CD14-positive monocyte (primary cell): ENCODE measurements at regions not wholly inside any gene's neighbourhood (a gene's known extent, or its start where the extent isn't known, plus 50 kb on each side); places are given as distances from the start of the nearest gene placed in this dataset.

ENCODE experiments used
- DNase-seq, 3 donors: peaks; one replicate each; pipeline ENCODE4 v3.0.0-alpha.2; 2011 to 2022
- H2AFZ ChIP-seq: 2 replicates; pipeline ENCODE4 v1.6.0; 2012; ENCODE audit warnings: mild to moderate bottlenecking, low read depth, low read length, inconsistent platforms; ENCODE audit not compliant: insufficient read depth, poor library complexity, severe bottlenecking
- H3K27ac ChIP-seq, 2 donors: 1 replicate in 1 of 2; 2 replicates in 1 of 2; pipeline ENCODE4 v1.5.1; 2012 to 2013; ENCODE audit warnings: low read length in 2 of 2, control low read depth in 1 of 2, inconsistent platforms in 1 of 2, low read depth in 1 of 2, mild to moderate bottlenecking in 1 of 2
- H3K27me3 ChIP-seq, 2 donors: one replicate each; pipeline versions ENCODE4 v1.6.0 to v1.6.1; 2011 to 2013; ENCODE audit warnings: low read length in 2 of 2; ENCODE audit not compliant: control insufficient read depth in 2 of 2, insufficient read depth in 2 of 2
- H3K36me3 ChIP-seq, 2 donors: replicated peaks in 1 of 2; 1 replicate in 1 of 2; 2 replicates in 1 of 2; pipeline versions ENCODE4 v1.5.1 to v1.6.1; 2012 to 2013; ENCODE audit warnings: low read length in 2 of 2, control low read depth in 1 of 2, inconsistent platforms in 1 of 2, mild to moderate bottlenecking in 1 of 2; ENCODE audit not compliant: insufficient read depth in 2 of 2, control insufficient read depth in 1 of 2
- H3K4me1 ChIP-seq, 2 donors: 1 replicate in 1 of 2; 2 replicates in 1 of 2; pipeline versions ENCODE4 v1.5.1 to v1.6.1; 2012 to 2013; ENCODE audit warnings: low read length in 2 of 2, control low read depth in 1 of 2, inconsistent platforms in 1 of 2, mild to moderate bottlenecking in 1 of 2, moderate library complexity in 1 of 2; ENCODE audit not compliant: insufficient read depth in 2 of 2, control insufficient read depth in 1 of 2
- H3K4me2 ChIP-seq: replicated peaks from 2 replicates; pipeline ENCODE3; 2012; ENCODE audit warnings: low read length, moderate library complexity, mild to moderate bottlenecking; ENCODE audit not compliant: poor library complexity, severe bottlenecking; ENCODE audit errors: extremely low read depth
- H3K4me3 ChIP-seq, 3 experiments: fragments of 200-600 bp in 1 of 3; sonication (generic) in 1 of 3; replicated peaks in 1 of 3; 1 replicate in 2 of 3; 2 replicates in 1 of 3; pipeline ENCODE4 v1.5.1; 2011 to 2013; ENCODE audit warnings: low read length in 3 of 3, mild to moderate bottlenecking in 3 of 3, control low read depth in 2 of 3, low read depth in 2 of 3, inconsistent platforms in 1 of 3, moderate library complexity in 1 of 3
- H3K79me2 ChIP-seq: 2 replicates; pipeline ENCODE4 v1.6.0; 2012; ENCODE audit warnings: mild to moderate bottlenecking, control low read depth, inconsistent platforms, low read length, moderate library complexity; ENCODE audit not compliant: insufficient read depth
- H3K9ac ChIP-seq: 2 replicates; pipeline ENCODE4 v1.6.0; 2017; ENCODE audit warnings: low read length, mild to moderate bottlenecking; ENCODE audit not compliant: insufficient read depth, poor library complexity, severe bottlenecking
- H3K9me3 ChIP-seq, 2 donors: replicated peaks in 1 of 2; 1 replicate in 1 of 2; 2 replicates in 1 of 2; pipeline versions ENCODE4 v1.5.1 to v1.6.1; 2012 to 2013; ENCODE audit warnings: low read length in 2 of 2, control low read depth in 1 of 2; ENCODE audit not compliant: control insufficient read depth in 1 of 2, insufficient read depth in 1 of 2
- H4K20me1 ChIP-seq: 2 replicates; pipeline ENCODE4 v1.6.0; 2012; ENCODE audit warnings: mild to moderate bottlenecking, low read length, control low read depth, moderate library complexity; ENCODE audit not compliant: insufficient read depth
- H3K27ac Mint-ChIP-seq, 7 donors: one replicate each; pipeline ENCODE4 v1.8.0; 2020; ENCODE audit warnings: mild to moderate bottlenecking in 7 of 7, mixed read lengths in 7 of 7, moderate library complexity in 6 of 7, inconsistent platforms in 2 of 7
- H3K27me3 Mint-ChIP-seq, 3 donors: one replicate each; pipeline ENCODE4 v1.8.0; 2021 to 2022; ENCODE audit warnings: low read depth in 3 of 3, mild to moderate bottlenecking in 3 of 3, mixed read lengths in 3 of 3, moderate library complexity in 3 of 3, inconsistent platforms in 1 of 3
- H3K36me3 Mint-ChIP-seq, 2 donors: one replicate each; pipeline ENCODE4 v1.8.0; 2020; ENCODE audit warnings: mixed read lengths in 2 of 2, inconsistent platforms in 1 of 2, mild to moderate bottlenecking in 1 of 2
- H3K4me1 Mint-ChIP-seq: one replicate; pipeline ENCODE4 v1.8.0; 2020; ENCODE audit warnings: mild to moderate bottlenecking, mixed read lengths
- H3K4me3 Mint-ChIP-seq, 2 donors: one replicate each; pipeline ENCODE4 v1.8.0; 2020; ENCODE audit warnings: mild to moderate bottlenecking in 2 of 2, mixed read lengths in 2 of 2, moderate library complexity in 1 of 2
- H3K9me3 Mint-ChIP-seq, 7 donors: one replicate each; pipeline ENCODE4 v1.8.0; 2020 to 2022; ENCODE audit warnings: mixed read lengths in 7 of 7, mild to moderate bottlenecking in 6 of 7, moderate library complexity in 6 of 7, inconsistent platforms in 2 of 7
- WGBS: methylation state at CpG from one replicate; pipeline ENCODE4 v1.1.5; 2013; ENCODE audit warnings: missing lambda C conversion rate; ENCODE audit not compliant: insufficient coverage; 5-methylcytosine and 5-hydroxymethylcytosine counted together
- intact Hi-C, 2 donors: fragments of 100-400 bp; cut with micrococcal nuclease; formaldehyde crosslinking; loops; one replicate each; pipeline versions ENCODE4 v1.15.0 to v1.15.1; 2023
- TF ChIP-seq, protein P1 (sequence below): fragments of 200-600 bp; IDR thresholded peaks from one replicate; pipeline ENCODE4 v1.8.0; 2022; ENCODE audit warnings: antibody characterized with exemption, mild to moderate bottlenecking

DNA sequence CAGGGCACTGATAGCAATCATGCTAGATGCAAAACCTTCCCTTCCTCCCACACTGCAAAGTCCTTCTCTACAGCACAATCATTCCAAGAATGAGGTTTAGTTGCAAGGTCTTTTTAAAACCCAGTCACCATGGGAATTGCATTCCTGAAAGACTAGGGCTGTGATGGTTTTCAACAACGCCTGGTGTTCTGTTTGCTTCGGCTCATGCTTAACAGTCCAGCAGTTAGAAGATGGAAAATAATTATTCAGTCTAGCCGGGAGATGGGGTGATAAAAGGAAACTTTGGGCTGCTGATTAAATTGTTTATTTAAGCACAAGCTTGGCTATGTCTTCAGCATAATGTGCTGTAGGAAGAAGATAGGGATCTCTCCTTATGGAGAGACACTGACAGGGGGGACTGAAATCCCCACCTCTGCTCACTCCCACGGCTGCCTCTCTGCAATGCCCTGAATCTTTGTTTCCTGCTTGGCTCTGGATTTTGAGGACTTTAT, 211.4 kb downstream of the MID1IP1 start:
- no peaks in the 10 kb centered on the region for H3K27me3 ChIP-seq
- no peak for DNase-seq
- no peaks in the 10 kb centered on the region for H3K79me2 ChIP-seq
- 86% methylated on average over 3 of the region's 4 CpGs for WGBS
- Mint-ChIP-seq H3K4me3 (no peak overlapping the region), H3K27me3 (peaks cover 0 to 3% (median 0%) of the 10 kb centered on the region in 3 donors), H3K4me1 (peaks cover 14% of the 10 kb centered on the region), H3K9me3 (peaks cover 0 to 4% (median 0%) of the 10 kb centered on the region in 7 donors), H3K36me3 (no peaks in the 10 kb centered on the region), H3K27ac (no peak overlapping the region)
- intact Hi-C loops: no loop called here
- peaks cover 15% of the 10 kb centered on the region in 2 donors for H3K4me1 ChIP-seq
- H3K4me2 ChIP-seq: no peak overlapping the region
- TF ChIP-seq, protein P1, sequence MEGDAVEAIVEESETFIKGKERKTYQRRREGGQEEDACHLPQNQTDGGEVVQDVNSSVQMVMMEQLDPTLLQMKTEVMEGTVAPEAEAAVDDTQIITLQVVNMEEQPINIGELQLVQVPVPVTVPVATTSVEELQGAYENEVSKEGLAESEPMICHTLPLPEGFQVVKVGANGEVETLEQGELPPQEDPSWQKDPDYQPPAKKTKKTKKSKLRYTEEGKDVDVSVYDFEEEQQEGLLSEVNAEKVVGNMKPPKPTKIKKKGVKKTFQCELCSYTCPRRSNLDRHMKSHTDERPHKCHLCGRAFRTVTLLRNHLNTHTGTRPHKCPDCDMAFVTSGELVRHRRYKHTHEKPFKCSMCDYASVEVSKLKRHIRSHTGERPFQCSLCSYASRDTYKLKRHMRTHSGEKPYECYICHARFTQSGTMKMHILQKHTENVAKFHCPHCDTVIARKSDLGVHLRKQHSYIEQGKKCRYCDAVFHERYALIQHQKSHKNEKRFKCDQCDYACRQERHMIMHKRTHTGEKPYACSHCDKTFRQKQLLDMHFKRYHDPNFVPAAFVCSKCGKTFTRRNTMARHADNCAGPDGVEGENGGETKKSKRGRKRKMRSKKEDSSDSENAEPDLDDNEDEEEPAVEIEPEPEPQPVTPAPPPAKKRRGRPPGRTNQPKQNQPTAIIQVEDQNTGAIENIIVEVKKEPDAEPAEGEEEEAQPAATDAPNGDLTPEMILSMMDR: no peak
- no peaks in the 10 kb centered on the region for H4K20me1 ChIP-seq
- no peaks in the 10 kb centered on the region for H3K36me3 ChIP-seq
- no peak overlapping the region for H3K9ac ChIP-seq
- H3K4me3 ChIP-seq: no peak overlapping the region
- no peak overlapping the region for H3K27ac ChIP-seq
- no peak overlapping the region for H2AFZ ChIP-seq
- H3K9me3 ChIP-seq: no peaks in the 10 kb centered on the region

DNA sequence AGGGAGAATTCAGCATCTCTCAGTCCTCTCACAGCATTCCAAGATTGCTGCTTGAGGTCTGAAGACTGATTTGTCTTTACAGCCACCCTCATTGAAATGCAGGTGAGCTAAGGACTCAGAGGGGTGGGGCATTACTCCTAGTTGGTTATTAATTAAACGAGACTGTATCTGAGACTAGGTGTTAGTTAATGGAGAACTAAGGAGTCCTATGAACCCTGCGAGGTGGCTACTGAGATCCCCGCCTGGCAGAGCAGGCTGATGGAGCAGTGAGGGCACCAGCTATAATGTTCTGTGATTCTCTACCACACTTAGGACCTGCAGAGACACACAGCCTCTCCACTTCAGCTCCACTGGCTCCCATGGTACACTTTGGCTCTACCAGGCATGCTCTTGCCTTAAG, 215.3 kb downstream of the MID1IP1 start:
- H3K4me2 ChIP-seq: no peak overlapping the region
- H3K27ac ChIP-seq: no peak overlapping the region
- TF ChIP-seq, protein P1: no peak
- no peak for DNase-seq
- intact Hi-C loops: no loop called here
- Mint-ChIP-seq H3K27ac (no peak overlapping the region), H3K9me3 (no peaks in the 10 kb centered on the region), H3K4me1 (peaks cover 11% of the 10 kb centered on the region), H3K27me3 (peaks cover 0 to 2% (median 0%) of the 10 kb centered on the region in 3 donors), H3K36me3 (no peaks in the 10 kb centered on the region), H3K4me3 (no peak overlapping the region)
- no peaks in the 10 kb centered on the region for H4K20me1 ChIP-seq
- H3K27me3 ChIP-seq: no peaks in the 10 kb centered on the region
- no peak overlapping the region for H3K9ac ChIP-seq
- WGBS: no CpG with 5 or more reads among the region's 3 CpGs
- no peaks in the 10 kb centered on the region for H3K79me2 ChIP-seq
- H3K4me3 ChIP-seq: no peak overlapping the region
- no peaks in the 10 kb centered on the region for H3K36me3 ChIP-seq
- peaks cover 11 to 12% of the 10 kb centered on the region in 2 donors for H3K4me1 ChIP-seq
- H3K9me3 ChIP-seq: no peaks in the 10 kb centered on the region
- no peak overlapping the region for H2AFZ ChIP-seq
